PC-3 (cell line): ENCODE measurements at regions not wholly inside any gene's neighbourhood (a gene's known extent, or its start where the extent isn't known, plus 50 kb on each side); places are given as distances from the start of the nearest gene placed in this dataset.
"Not testable (repeated sequence)": the region's sequence is repeated elsewhere in the genome, so short reads cannot be mapped to it uniquely, and the experiment has no call there.

Experiments
- ATAC-seq: fragments of 200-7000 bp; cut with Tn5 transposase; 2 replicates; pipeline ENCODE4 v1.9.1; 2020; ENCODE audit warnings: mild to moderate bottlenecking, moderate library complexity
- BruUV-seq: library from RNA; stranded (reverse); fragments of 400-500 nt; replicated peaks from 2 replicates; lab custom pipeline; 2021; lab: Mats Ljungman, UMichigan
- CTCF ChIA-PET: fragments of 300-600 bp; sonication (Branson Sonifier 250); formaldehyde crosslinking; loops from one replicate; lab custom pipeline; 2022; ENCODE audit warnings: antibody characterized with exemption; lab: Charles Lee
- POLR2A ChIA-PET: fragments of 300-600 bp; sonication (Branson Sonifier 250); formaldehyde crosslinking; loops from one replicate; lab custom pipeline; 2022; ENCODE audit warnings: antibody characterized with exemption; ENCODE audit not compliant: unreplicated experiment; lab: Charles Lee
- DNase-seq: peaks from one replicate; pipeline ENCODE4 v3.0.0-alpha.2; 2015
- H2AFZ ChIP-seq: fragments of 300-600 bp; sonication (generic); 2 replicates; pipeline ENCODE4 v1.6.0; 2016; ENCODE audit warnings: antibody characterized with exemption, low read length
- H3F3A ChIP-seq: fragments of 300-600 bp; sonication (generic); one replicate; pipeline ENCODE4 v1.6.0; 2017; ENCODE audit warnings: antibody characterized with exemption, low read length, control low read depth, mild to moderate bottlenecking; ENCODE audit not compliant: unreplicated experiment
- H3K27ac ChIP-seq: fragments of 300-600 bp; sonication (generic); 2 replicates; pipeline ENCODE4 v1.5.1; 2016; ENCODE audit warnings: mild to moderate bottlenecking, low read length
- H3K27me3 ChIP-seq: fragments of 300-600 bp; sonication (generic); 2 replicates; pipeline ENCODE4 v1.6.1; 2016; ENCODE audit warnings: low read length, mixed read lengths
- H3K36me3 ChIP-seq: fragments of 300-600 bp; sonication (generic); 2 replicates; pipeline ENCODE4 v1.6.1; 2016; ENCODE audit warnings: low read depth, mixed run types, low read length, mixed read lengths
- H3K4me1 ChIP-seq: fragments of 300-600 bp; sonication (generic); 2 replicates; pipeline ENCODE4 v1.5.1; 2016; ENCODE audit warnings: low read length; ENCODE audit not compliant: insufficient read depth
- H3K4me2 ChIP-seq: fragments of 300-600 bp; sonication (generic); 2 replicates; pipeline ENCODE4 v1.6.0; 2016; ENCODE audit warnings: low read length
- H3K4me3 ChIP-seq: fragments of 300-600 bp; sonication (generic); 2 replicates; pipeline ENCODE4 v1.5.1; 2016; ENCODE audit warnings: mild to moderate bottlenecking, low read length, mixed read lengths
- H3K79me2 ChIP-seq: fragments of 300-600 bp; sonication (generic); 2 replicates; pipeline ENCODE4 v1.6.1; 2017; ENCODE audit warnings: low read length, mixed read lengths
- H3K9ac ChIP-seq: fragments of 300-600 bp; sonication (generic); 2 replicates; pipeline ENCODE4 v1.6.0; 2016; ENCODE audit warnings: mild to moderate bottlenecking, low read length
- H3K9me2 ChIP-seq: fragments of 300-600 bp; sonication (generic); replicated peaks from 2 replicates; pipeline ENCODE4 v1.6.1; 2016; ENCODE audit warnings: mixed run types, low read length, mixed read lengths
- H3K9me3 ChIP-seq: fragments of 300-600 bp; sonication (generic); 2 replicates; pipeline ENCODE4 v1.6.1; 2016; ENCODE audit warnings: low read length, mixed read lengths
- H4K20me1 ChIP-seq: fragments of 300-600 bp; sonication (generic); 2 replicates; pipeline ENCODE4 v1.6.1; 2016; ENCODE audit warnings: low read length, mixed read lengths
- CTCF ChIP-seq: fragments of 300-600 bp; sonication (generic); conservative IDR thresholded peaks from 2 replicates; pipeline ENCODE4 v1.5.1; 2017; ENCODE audit warnings: antibody characterized with exemption, low read depth, mild to moderate bottlenecking, low read length
- EZH2 ChIP-seq: fragments of 300-600 bp; sonication (generic); IDR thresholded peaks from one replicate; pipeline ENCODE4 v1.6.1; 2017; ENCODE audit warnings: antibody characterized with exemption, mild to moderate bottlenecking, low read length; ENCODE audit not compliant: unreplicated experiment
- EZH2phosphoT487 ChIP-seq: fragments of 300-600 bp; sonication (generic); IDR thresholded peaks from 2 replicates; pipeline ENCODE4 v1.6.1; 2018; ENCODE audit warnings: mild to moderate bottlenecking, antibody characterized with exemption, low read length, borderline replicate concordance
- intact Hi-C: fragments of 100-400 bp; cut with micrococcal nuclease; formaldehyde crosslinking; loops from 2 replicates; pipeline ENCODE4 v1.9.0; 2023

- H3K9me2 ChIP-seq = no peaks in the 10 kb centered on the region
- H3K36me3 ChIP-seq = no peaks in the 10 kb centered on the region
- BruUV-seq = no TSS peak
- no peak for ATAC-seq
- no peaks in the 10 kb centered on the region for H3K4me1 ChIP-seq
- no peaks in the 10 kb centered on the region for H3K27me3 ChIP-seq
- no peaks in the 10 kb centered on the region for H3K79me2 ChIP-seq
- DNase-seq = no peak
- H4K20me1 ChIP-seq = no peaks in the 10 kb centered on the region
- no peak overlapping the region for H3K4me3 ChIP-seq
- POLR2A ChIA-PET = no interaction called here
- H3K4me2 ChIP-seq = no peak overlapping the region
- H3F3A ChIP-seq = no peaks in the 10 kb centered on the region
- H3K27ac ChIP-seq = no peak overlapping the region
- no peaks in the 10 kb centered on the region for H3K9me3 ChIP-seq
- no peak overlapping the region for H3K9ac ChIP-seq
- intact Hi-C loops = no loop called here
- CTCF ChIA-PET = no interaction called here
- TF ChIP-seq EZH2phosphoT487 = no peak
- no peak for TF ChIP-seq EZH2
- TF ChIP-seq CTCF = no peak
- no peak overlapping the region for H2AFZ ChIP-seq
Measured at GRCh38 chr4:30117433-30117832, 602.7 kb upstream of the PCDH7 start.

DNA sequence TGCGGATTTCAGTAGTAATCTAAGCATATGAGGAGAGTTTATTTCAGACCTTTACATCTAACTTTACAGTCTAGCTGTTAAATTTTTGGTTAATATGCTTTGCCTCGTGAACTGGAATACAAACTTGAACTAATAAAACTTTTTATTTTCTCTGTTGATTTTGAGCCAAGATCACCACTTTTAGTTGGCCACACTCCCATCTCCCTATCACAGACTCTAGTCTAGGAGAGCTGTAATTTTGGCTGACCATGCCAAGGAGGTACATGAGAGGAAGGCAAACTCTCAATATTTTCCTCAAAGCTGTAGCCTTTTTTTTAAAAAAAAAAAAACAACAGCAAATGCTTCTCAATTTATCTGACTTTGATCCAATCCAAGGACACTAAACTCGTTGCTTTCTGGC is 597.5 kb upstream of the PCDH7 start:
- Histone ChIP-seq H3K9me3 (no peaks in the 10 kb centered on the region), H3K79me2 (no peaks in the 10 kb centered on the region), H3K9ac (no peak overlapping the region), H3K4me3 (no peak overlapping the region), H3K27me3 (no peaks in the 10 kb centered on the region), H4K20me1 (no peaks in the 10 kb centered on the region), H3F3A (no peaks in the 10 kb centered on the region), H3K9me2 (no peaks in the 10 kb centered on the region), H2AFZ (no peak overlapping the region), H3K4me1 (no peaks in the 10 kb centered on the region), H3K36me3 (no peaks in the 10 kb centered on the region), H3K27ac (no peak overlapping the region), H3K4me2 (no peak overlapping the region)
- no peak for ATAC-seq
- intact Hi-C loops = no loop called here
- no peak for DNase-seq
- TF ChIP-seq CTCF (no peak), EZH2phosphoT487 (no peak), EZH2 (no peak)
- ChIA-PET CTCF (no interaction called here), POLR2A (no interaction called here)
- BruUV-seq = no TSS peak

- H3K4me2 ChIP-seq, BruUV-seq, H3K4me1 ChIP-seq, DNase-seq, H3K27me3 ChIP-seq, H4K20me1 ChIP-seq, POLR2A ChIA-PET, ATAC-seq, H3K9ac ChIP-seq, intact Hi-C loops, H3K4me3 ChIP-seq, H3K9me2 ChIP-seq, H3K36me3 ChIP-seq, H2AFZ ChIP-seq, CTCF ChIA-PET, H3K79me2 ChIP-seq, H3F3A ChIP-seq, H3K9me3 ChIP-seq, H3K27ac ChIP-seq: not testable (repeated sequence)
Measured at GRCh38 chr4:30124621-30125020, 595.5 kb upstream of the PCDH7 start.
